Chondrocyte (in vitro differentiated cells): ENCODE measurements at regions not wholly inside any gene's neighbourhood (a gene's known extent, or its start where the extent isn't known, plus 50 kb on each side); places are given as distances from the start of the nearest gene placed in this dataset.

Experiments used
- DNase-seq: peaks from one replicate; pipeline ENCODE4 v3.0.0; 2021; ENCODE audit warnings: mixed read lengths, low spot score
- H3K27ac Mint-ChIP-seq: one replicate; pipeline ENCODE4 v1.8.0; 2021; ENCODE audit warnings: mild to moderate bottlenecking, moderate library complexity, mixed read lengths; ENCODE audit not compliant: unreplicated experiment
- H3K27me3 Mint-ChIP-seq: 2 replicates; pipeline ENCODE4 v1.8.0; 2021; ENCODE audit warnings: low read depth, mixed read lengths
- H3K36me3 Mint-ChIP-seq: 2 replicates; pipeline ENCODE4 v1.8.0; 2021; ENCODE audit warnings: low read depth, mixed read lengths
- H3K4me1 Mint-ChIP-seq: 2 replicates; pipeline ENCODE4 v1.8.0; 2021; ENCODE audit warnings: low read depth, mild to moderate bottlenecking, mixed read lengths
- H3K4me3 Mint-ChIP-seq: one replicate; pipeline ENCODE4 v1.8.0; 2021; ENCODE audit warnings: mild to moderate bottlenecking, moderate library complexity, mixed read lengths; ENCODE audit not compliant: unreplicated experiment
- H3K9me3 Mint-ChIP-seq: 2 replicates; pipeline ENCODE4 v1.8.0; 2021; ENCODE audit warnings: low read depth, mixed read lengths
- TF ChIP-seq, protein P1 (sequence below): fragments of 200-600 bp; sonication (generic); IDR thresholded peaks from 2 replicates; pipeline ENCODE4 v1.5.0; 2021; ENCODE audit warnings: antibody characterized with exemption, mild to moderate bottlenecking, moderate library complexity

GRCh38 chr7:124443762-124444161 lies 321.8 kb downstream of the GPR37 start:
- Mint-ChIP-seq H3K36me3 (no peaks in the 10 kb centered on the region), H3K4me1 (no peaks in the 10 kb centered on the region), H3K27ac (no peak overlapping the region), H3K4me3 (no peak overlapping the region), H3K27me3 (no peaks in the 10 kb centered on the region), H3K9me3 (no peaks in the 10 kb centered on the region)
- DNase-seq: no peak
- TF ChIP-seq, protein P1, sequence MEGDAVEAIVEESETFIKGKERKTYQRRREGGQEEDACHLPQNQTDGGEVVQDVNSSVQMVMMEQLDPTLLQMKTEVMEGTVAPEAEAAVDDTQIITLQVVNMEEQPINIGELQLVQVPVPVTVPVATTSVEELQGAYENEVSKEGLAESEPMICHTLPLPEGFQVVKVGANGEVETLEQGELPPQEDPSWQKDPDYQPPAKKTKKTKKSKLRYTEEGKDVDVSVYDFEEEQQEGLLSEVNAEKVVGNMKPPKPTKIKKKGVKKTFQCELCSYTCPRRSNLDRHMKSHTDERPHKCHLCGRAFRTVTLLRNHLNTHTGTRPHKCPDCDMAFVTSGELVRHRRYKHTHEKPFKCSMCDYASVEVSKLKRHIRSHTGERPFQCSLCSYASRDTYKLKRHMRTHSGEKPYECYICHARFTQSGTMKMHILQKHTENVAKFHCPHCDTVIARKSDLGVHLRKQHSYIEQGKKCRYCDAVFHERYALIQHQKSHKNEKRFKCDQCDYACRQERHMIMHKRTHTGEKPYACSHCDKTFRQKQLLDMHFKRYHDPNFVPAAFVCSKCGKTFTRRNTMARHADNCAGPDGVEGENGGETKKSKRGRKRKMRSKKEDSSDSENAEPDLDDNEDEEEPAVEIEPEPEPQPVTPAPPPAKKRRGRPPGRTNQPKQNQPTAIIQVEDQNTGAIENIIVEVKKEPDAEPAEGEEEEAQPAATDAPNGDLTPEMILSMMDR: no peak

DNA sequence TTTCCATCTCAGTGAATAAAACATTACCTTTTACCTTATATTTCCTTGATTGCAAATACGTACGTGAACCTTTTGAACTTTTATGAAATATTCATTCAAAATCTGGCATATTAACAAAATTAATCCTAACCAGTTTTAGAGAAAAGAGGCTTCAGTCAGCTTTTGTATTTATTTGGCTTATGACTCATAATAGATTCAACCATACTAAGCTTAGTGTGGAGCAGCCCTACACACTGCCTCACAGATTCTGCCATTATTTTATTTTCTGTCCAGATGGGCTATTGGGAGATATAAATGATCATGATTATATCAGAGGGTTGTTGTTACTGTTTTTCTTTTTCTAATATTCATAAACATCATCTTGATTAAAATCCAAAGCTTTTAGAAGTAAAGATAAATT lies 325.5 kb downstream of the GPR37 start:
- Mint-ChIP-seq H3K4me3 (no peak overlapping the region), H3K36me3 (no peaks in the 10 kb centered on the region), H3K4me1 (no peaks in the 10 kb centered on the region), H3K9me3 (no peaks in the 10 kb centered on the region), H3K27ac (no peak overlapping the region), H3K27me3 (no peaks in the 10 kb centered on the region)
- TF ChIP-seq, protein P1: no peak
- no peak for DNase-seq

DNA sequence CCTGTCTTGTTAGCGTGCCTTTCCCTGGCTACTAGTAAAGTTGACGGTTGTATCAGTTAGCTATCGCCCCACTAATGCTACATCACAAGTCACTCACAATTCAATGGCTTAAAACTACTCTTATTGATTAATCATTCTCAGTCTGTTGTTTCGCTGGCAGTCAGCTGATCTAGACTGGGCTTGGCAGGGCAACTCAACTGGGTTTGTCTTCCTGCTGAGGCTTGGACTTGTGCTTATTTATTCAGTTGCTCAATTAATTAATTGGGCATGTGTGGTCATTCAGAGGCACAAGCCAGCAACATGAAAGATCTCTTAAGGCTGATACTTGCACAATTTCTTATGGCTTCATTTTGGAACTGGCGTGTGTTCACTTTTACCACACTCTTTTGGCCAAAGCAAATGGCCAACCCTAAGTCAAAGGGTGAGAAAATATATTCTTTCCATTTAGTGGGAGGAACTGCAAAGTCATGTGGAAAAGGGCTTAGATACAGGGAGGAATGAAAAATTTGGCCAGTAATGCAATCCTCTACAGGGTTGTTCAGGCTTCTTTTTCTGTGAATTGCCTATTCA lies 333.5 kb downstream of the GPR37 start:
- H3K4me1 Mint-ChIP-seq: no peaks in the 10 kb centered on the region
- H3K27me3 Mint-ChIP-seq: no peaks in the 10 kb centered on the region

GRCh38 chr7:124429923-124430322 lies 335.7 kb downstream of the GPR37 start:
- no peak overlapping the region for H3K27ac Mint-ChIP-seq
- DNase-seq: no peak
- no peaks in the 10 kb centered on the region for H3K4me1 Mint-ChIP-seq
- no peaks in the 10 kb centered on the region for H3K36me3 Mint-ChIP-seq
- H3K9me3 Mint-ChIP-seq: no peaks in the 10 kb centered on the region
- TF ChIP-seq, protein P1: no peak
- H3K4me3 Mint-ChIP-seq: no peak overlapping the region
- no peaks in the 10 kb centered on the region for H3K27me3 Mint-ChIP-seq

More for the DNA sequence above, 333.5 kb downstream of the GPR37 start:
- Mint-ChIP-seq H3K4me3 (no peak overlapping the region), H3K36me3 (no peaks in the 10 kb centered on the region), H3K9me3 (no peaks in the 10 kb centered on the region), H3K27ac (no peak overlapping the region)
- no peak for DNase-seq
- TF ChIP-seq, protein P1: no peak

GRCh38 chr7:124428781-124429180 lies 336.8 kb downstream of the GPR37 start:
- Mint-ChIP-seq H3K27me3 (no peaks in the 10 kb centered on the region), H3K27ac (no peak overlapping the region), H3K9me3 (no peaks in the 10 kb centered on the region), H3K4me3 (no peak overlapping the region), H3K4me1 (no peaks in the 10 kb centered on the region), H3K36me3 (no peaks in the 10 kb centered on the region)
- TF ChIP-seq, protein P1: no peak
- no peak for DNase-seq
